ENCODE measurements at regions not wholly inside any gene's neighbourhood (a gene's known extent, or its start where the extent isn't known, plus 50 kb on each side); places are given as distances from the start of the nearest gene placed in this dataset.

- Histone ChIP-seq H4K91ac (replicated peaks; ENCODE audit: insufficient read length, low read length) (no peak overlapping the region), H2BK20ac (ENCODE audit: low read length) (no peak overlapping the region)
- FAIRE-seq: no peak
- TF ChIP-seq E2F6 (IDR thresholded peaks at IDR 0.05): no peak
- no peak for TF ChIP-seq JUN (IDR thresholded peaks at IDR 0.05; ENCODE audit: low read depth, low read length)
- no peak for TF ChIP-seq YY1 (IDR thresholded peaks at IDR 0.05; ENCODE audit: low read depth, low read length)
- no peak for TF ChIP-seq BACH1 (IDR thresholded peaks at IDR 0.05; ENCODE audit: low read length)
- TF ChIP-seq TAF1 (IDR thresholded peaks at IDR 0.05; ENCODE audit: low read depth, low read length): no peak
- no peak for TF ChIP-seq KDM5A (IDR thresholded peaks at IDR 0.05; ENCODE audit: low read length)
- no peak for TF ChIP-seq MAX (IDR thresholded peaks at IDR 0.05)
- no peak for TF ChIP-seq EP300 (IDR thresholded peaks at IDR 0.05; ENCODE audit: borderline replicate concordance in 1 of 2, low read depth in 2 of 2, low read length in 2 of 2)
- no peak for TF ChIP-seq TAF7 (optimal IDR thresholded peaks at IDR 0.05; ENCODE audit: borderline replicate concordance, low read depth, low read length)
These were observed 466.0 kb upstream of the NR2F2 start for GRCh38 chr15:95864467-95864886.

More at GRCh38 chr15:95864467-95864886, 466.0 kb upstream of the NR2F2 start:
- Histone ChIP-seq H3K4me1 (replicated peaks in 1 of 4; ENCODE audit: control insufficient read depth in 3 of 4, insufficient read depth in 4 of 4, low read length in 3 of 4) (peaks cover 0 to 3% (median 0%) of the 10 kb centered on the region in 4 experiments; a peak in 1 of 7 replicates), H2BK120ac (replicated peaks; ENCODE audit: low read depth, low read length) (no peak overlapping the region), H2BK12ac (ENCODE audit: low read depth, low read length) (no peak overlapping the region), H3K56ac (replicated peaks; ENCODE audit: insufficient read length, low read depth, low read length) (no peak overlapping the region), H3K23me2 (ENCODE audit: low read depth, low read length) (no peaks in the 10 kb centered on the region), H4K8ac (ENCODE audit: extremely low read depth, insufficient read depth, low read length) (no peak overlapping the region), H3K4ac (replicated peaks; ENCODE audit: insufficient read length, low read depth, low read length) (no peak overlapping the region), H3K36me3 (ENCODE audit: control insufficient read depth in 2 of 4, insufficient read depth in 4 of 4, low read length in 3 of 4) (no peaks in the 10 kb centered on the region), H3K27me3 (replicated peaks in 1 of 4; ENCODE audit: control insufficient read depth in 3 of 4, extremely low read depth in 1 of 4, insufficient read depth in 3 of 4, low read length in 3 of 4) (no peaks in the 10 kb centered on the region), H3K14ac (ENCODE audit: insufficient read length) (no peak overlapping the region), H3K79me2 (ENCODE audit: control insufficient read depth in 1 of 2, insufficient read depth in 2 of 2, low read length in 2 of 2) (no peaks in the 10 kb centered on the region), H3K18ac (ENCODE audit: extremely low read depth, low read length) (no peak overlapping the region), H2BK5ac (ENCODE audit: low read depth, low read length) (no peak overlapping the region), H4K20me1 (replicated peaks in 1 of 2; ENCODE audit: control insufficient read depth in 1 of 2, insufficient read depth in 2 of 2, low read length in 2 of 2) (no peaks in the 10 kb centered on the region), H3K27ac (ENCODE audit: low read depth, low read length) (no peak overlapping the region), H3K23ac (ENCODE audit: insufficient read length) (no peak overlapping the region), H3K9me3 (ENCODE audit: insufficient read depth in 2 of 2, low read depth in 1 of 2, low read length in 1 of 2) (no peaks in the 10 kb centered on the region), H2AFZ (ENCODE audit: low read length) (no peak overlapping the region), H4K5ac (ENCODE audit: insufficient read length, low read depth, low read length) (no peak overlapping the region), H2AK5ac (ENCODE audit: low read depth, low read length) (no peak overlapping the region), H2BK15ac (ENCODE audit: low read length) (no peak overlapping the region), H3K9ac (replicated peaks in 1 of 4; ENCODE audit: extremely low read depth in 1 of 4, low read depth in 3 of 4, low read length in 3 of 4) (no peak overlapping the region), H3K4me2 (ENCODE audit: insufficient read depth in 1 of 2, low read depth in 2 of 2, low read length in 2 of 2) (no peak overlapping the region), H3K4me3 (ENCODE audit: extremely low read depth in 1 of 4, insufficient read depth in 2 of 4, low read depth in 3 of 4, low read length in 4 of 4) (no peak overlapping the region), H3K79me1 (ENCODE audit: low read depth, low read length) (no peaks in the 10 kb centered on the region)
- WGBS, 2 experiments (ENCODE audit: extremely low coverage in 1 of 2, insufficient coverage in 1 of 2, insufficient read length in 1 of 2, insufficient replicate concordance in 2 of 2, low coverage in 1 of 2, low lambda C conversion rate in 2 of 2, missing lambda C conversion rate in 1 of 2): 86% methylated on average over 3 of the region's 3 CpGs; no CpG with 5 or more reads in 1 of the 2 experiments
- ChIA-PET CTCF (ENCODE audit: partially characterized antibody) (interaction anchor here (1.0 to 1.4 kb wide), 2 partner anchors 20 to 39 kb away, joined by 3 read pairs; no protein-coding TSS in a partner anchor), POLR2A (ENCODE audit: partially characterized antibody) (no interaction called here)
- no peak for DNase-seq (ENCODE audit: low read depth in 1 of 2, low spot score in 2 of 2)

All from H1 (cell line).